WI38 (cell line): ENCODE measurements at regions not wholly inside any gene's neighbourhood (a gene's known extent, or its start where the extent isn't known, plus 50 kb on each side); places are given as distances from the start of the nearest gene placed in this dataset.

Experiments
- H3K4me3 ChIP-seq: 2 replicates; pipeline ENCODE4 v1.5.1; 2011; ENCODE audit warnings: low read depth, mild to moderate bottlenecking, control low read depth, low read length
- TF ChIP-seq, protein P1 (sequence below): IDR thresholded peaks from 2 replicates; pipeline ENCODE4 v1.5.1; 2012; ENCODE audit warnings: low read depth, mild to moderate bottlenecking, control low read depth, low read length

DNA sequence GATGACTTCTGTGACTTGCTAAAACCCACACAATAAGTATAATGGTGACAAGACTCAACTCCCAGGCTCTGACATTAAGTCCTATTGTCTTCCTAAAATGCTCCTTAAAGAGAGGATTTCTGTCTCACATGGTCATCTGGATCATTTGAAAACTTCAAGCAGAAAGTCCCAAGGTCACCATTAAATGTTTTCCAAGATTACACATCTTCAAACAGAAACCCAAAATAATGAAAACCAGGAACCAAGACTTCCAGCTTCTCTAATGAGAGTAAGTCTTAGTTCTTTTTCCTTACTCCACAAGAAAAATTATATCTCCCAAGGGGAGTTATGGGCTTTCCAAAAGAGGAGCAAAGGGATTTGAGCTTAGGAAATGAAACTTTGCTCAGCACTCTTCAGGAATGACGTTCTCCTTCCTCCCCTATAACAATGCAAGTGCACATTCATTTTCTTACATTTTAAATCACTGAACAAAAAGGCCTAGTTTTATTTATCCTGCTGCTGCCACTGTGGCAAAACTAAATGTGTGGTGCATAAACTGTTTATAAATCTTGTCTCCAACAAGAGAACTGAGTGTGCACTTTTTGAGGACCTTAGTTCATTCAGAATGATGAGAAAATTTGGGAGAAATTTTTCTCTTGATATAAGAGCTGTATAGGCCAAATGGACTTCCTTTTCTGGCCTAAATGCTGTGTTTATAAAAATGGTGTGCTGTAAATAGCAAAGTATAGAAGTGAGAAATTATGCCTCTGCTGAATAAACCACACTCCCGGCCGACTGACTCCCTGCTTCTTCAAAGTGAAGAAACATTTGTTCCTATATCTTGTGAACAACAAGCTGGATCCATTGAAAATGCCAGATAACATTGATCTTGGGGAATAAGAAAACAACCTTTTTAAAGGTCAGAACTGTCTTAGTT is 148.4 kb upstream of the PLEKHG7 start:
- TF ChIP-seq, protein P1, sequence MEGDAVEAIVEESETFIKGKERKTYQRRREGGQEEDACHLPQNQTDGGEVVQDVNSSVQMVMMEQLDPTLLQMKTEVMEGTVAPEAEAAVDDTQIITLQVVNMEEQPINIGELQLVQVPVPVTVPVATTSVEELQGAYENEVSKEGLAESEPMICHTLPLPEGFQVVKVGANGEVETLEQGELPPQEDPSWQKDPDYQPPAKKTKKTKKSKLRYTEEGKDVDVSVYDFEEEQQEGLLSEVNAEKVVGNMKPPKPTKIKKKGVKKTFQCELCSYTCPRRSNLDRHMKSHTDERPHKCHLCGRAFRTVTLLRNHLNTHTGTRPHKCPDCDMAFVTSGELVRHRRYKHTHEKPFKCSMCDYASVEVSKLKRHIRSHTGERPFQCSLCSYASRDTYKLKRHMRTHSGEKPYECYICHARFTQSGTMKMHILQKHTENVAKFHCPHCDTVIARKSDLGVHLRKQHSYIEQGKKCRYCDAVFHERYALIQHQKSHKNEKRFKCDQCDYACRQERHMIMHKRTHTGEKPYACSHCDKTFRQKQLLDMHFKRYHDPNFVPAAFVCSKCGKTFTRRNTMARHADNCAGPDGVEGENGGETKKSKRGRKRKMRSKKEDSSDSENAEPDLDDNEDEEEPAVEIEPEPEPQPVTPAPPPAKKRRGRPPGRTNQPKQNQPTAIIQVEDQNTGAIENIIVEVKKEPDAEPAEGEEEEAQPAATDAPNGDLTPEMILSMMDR = no peak
- no peak overlapping the region for H3K4me3 ChIP-seq

DNA sequence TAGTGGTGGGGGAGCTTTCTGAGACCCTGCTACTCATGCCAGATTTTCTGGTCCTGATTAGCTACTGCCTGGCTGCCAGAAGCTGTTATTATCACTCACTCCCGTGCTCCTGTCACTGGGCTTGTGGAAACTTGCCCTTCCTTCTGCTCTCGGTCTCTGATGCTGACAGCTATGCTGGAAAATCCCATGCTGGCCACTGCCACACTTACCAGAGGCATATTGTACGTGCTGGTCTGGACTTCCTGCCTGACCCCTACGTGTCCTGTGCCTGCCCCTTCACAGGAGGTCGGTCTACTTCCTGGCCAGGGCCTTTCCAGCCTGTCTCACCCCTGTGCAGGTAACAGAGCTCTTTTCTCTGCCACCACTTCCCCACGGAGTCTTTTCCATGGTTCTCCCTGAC is 149.4 kb upstream of the PLEKHG7 start:
- TF ChIP-seq, protein P1 = no peak
- H3K4me3 ChIP-seq = no peak overlapping the region

GRCh38 chr12:92552412-92553108 is 150.2 kb upstream of the PLEKHG7 start:
- TF ChIP-seq, protein P1 = no peak
- no peak overlapping the region for H3K4me3 ChIP-seq

GRCh38 chr12:92551853-92552397 is 150.9 kb upstream of the PLEKHG7 start:
- no peak overlapping the region for H3K4me3 ChIP-seq
- TF ChIP-seq, protein P1 = no peak

DNA sequence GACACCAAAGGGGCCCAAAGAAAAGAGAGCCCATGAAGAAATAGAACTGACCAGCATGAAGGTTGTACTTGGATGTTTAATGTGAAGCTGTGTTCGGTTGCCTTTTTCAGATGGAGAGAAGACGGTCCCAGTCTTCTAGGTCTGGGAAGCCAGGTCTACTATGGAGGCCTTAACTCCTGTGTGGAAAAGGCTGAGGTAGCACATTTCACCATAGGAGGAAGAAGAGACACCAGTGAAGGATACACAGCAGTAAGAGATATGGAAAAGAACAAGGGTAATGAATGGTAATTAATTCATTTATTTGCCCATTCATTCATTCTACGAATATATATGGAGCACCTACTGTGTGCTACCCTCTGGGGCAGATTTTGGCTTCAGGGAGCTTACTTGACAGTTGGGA is 151.6 kb upstream of the PLEKHG7 start:
- no peak overlapping the region for H3K4me3 ChIP-seq
- TF ChIP-seq, protein P1 = no peak

DNA sequence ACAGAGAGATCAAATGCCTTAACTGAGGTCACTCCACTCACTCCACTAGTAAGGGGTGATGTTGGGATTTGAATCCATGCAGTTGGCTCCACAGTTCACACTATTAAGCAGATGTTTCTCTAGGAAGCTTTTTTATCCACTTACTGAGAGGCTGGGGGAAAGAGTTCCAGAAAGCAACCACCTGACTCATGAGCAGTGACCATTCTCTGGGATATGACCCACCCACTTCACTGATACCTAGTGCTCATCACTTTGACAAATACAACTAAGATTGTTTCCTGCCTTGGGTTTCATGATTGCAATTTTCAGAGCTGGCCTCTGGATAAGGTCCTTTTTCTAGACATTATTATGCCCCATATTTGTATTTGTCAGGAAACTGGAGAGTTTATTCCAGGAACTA is 152.1 kb upstream of the PLEKHG7 start:
- TF ChIP-seq, protein P1 = no peak
- no peak overlapping the region for H3K4me3 ChIP-seq

DNA sequence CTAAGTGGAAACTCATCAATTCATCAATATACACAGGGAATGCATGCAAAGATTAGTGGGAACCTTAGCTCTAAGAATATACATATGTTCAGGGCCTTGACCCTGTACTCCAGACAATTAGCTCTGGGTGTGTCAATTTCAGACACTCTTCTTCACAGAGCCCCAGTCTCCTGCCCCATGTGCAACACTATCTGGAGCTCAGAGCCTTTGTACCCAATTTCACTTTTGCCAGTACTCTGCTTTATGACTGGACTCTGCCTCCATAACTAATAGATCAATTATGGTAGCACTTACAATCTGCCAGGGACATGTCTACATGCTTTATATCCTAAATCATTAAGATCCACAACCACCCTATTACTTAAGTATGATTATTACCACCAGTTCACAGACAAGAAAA is 152.5 kb upstream of the PLEKHG7 start:
- TF ChIP-seq, protein P1 = no peak
- H3K4me3 ChIP-seq = no peak overlapping the region
